DMS114 treated with DMSO at 0.1 percent for 48 hours (cell line): ENCODE measurements at regions not wholly inside any gene's neighbourhood (a gene's known extent, or its start where the extent isn't known, plus 50 kb on each side); places are given as distances from the start of the nearest gene placed in this dataset.

Source experiments
- DNase-seq: peaks from one replicate; lab custom pipeline; 2025; ENCODE audit not compliant: unreplicated experiment; lab: John Stamatoyannopoulos, UW

GRCh38 chr2:59004621-59005020 is 763.5 kb upstream of the FANCL start:
- no peak for DNase-seq

- no peak for DNase-seq
These were observed 759.7 kb upstream of the FANCL start for GRCh38 chr2:59000796-59001195.

GRCh38 chr2:58992062-58992706 is 751.1 kb upstream of the FANCL start:
- no peak for DNase-seq

- no peak for DNase-seq
These were observed 750.2 kb upstream of the FANCL start for GRCh38 chr2:58991357-58991756.

GRCh38 chr2:58985541-58985940 is 744.4 kb upstream of the FANCL start:
- no peak for DNase-seq

- no peak for DNase-seq
These were observed 743.6 kb upstream of the FANCL start for GRCh38 chr2:58984731-58985130.

- no peak for DNase-seq
These were observed 742.0 kb upstream of the FANCL start for GRCh38 chr2:58983111-58983510.

- DNase-seq, result no peak
These were observed 740.1 kb upstream of the FANCL start for GRCh38 chr2:58981237-58981636.

- no peak for DNase-seq
These were observed 735.4 kb upstream of the FANCL start for GRCh38 chr2:58976375-58977071.

- no peak for DNase-seq
These were observed 733.8 kb upstream of the FANCL start for GRCh38 chr2:58974881-58975280.

GRCh38 chr2:58974426-58974825 is 733.3 kb upstream of the FANCL start:
- DNase-seq, result no peak

GRCh38 chr2:58973811-58974281 is 732.7 kb upstream of the FANCL start:
- DNase-seq, result no peak

GRCh38 chr2:58972737-58973136 is 731.6 kb upstream of the FANCL start:
- no peak for DNase-seq

- DNase-seq, result no peak
These were observed 730.6 kb upstream of the FANCL start for GRCh38 chr2:58971511-58972360.

GRCh38 chr2:58970365-58970764 is 729.2 kb upstream of the FANCL start:
- no peak for DNase-seq

- no peak for DNase-seq
These were observed 727.8 kb upstream of the FANCL start for GRCh38 chr2:58968885-58969284.

GRCh38 chr2:58967736-58968135 is 726.6 kb upstream of the FANCL start:
- no peak for DNase-seq

- no peak for DNase-seq
These were observed 724.5 kb upstream of the FANCL start for GRCh38 chr2:58965602-58966001.

- DNase-seq, result no peak
These were observed 718.9 kb upstream of the FANCL start for GRCh38 chr2:58959996-58960395.

- no peak for DNase-seq
These were observed 716.2 kb upstream of the FANCL start for GRCh38 chr2:58957188-58957840.

GRCh38 chr2:58954880-58955385 is 713.8 kb upstream of the FANCL start:
- no peak for DNase-seq
